ENCODE measurements at regions not wholly inside any gene's neighbourhood (a gene's known extent, or its start where the extent isn't known, plus 50 kb on each side); places are given as distances from the start of the nearest gene placed in this dataset.

- ChIA-PET CTCF (interaction anchor here (1.1 kb wide), 1 partner anchor 8 kb away, joined by 3 read pairs; no protein-coding TSS in a partner anchor), POLR2A (no interaction called here)
- no peaks in the 10 kb centered on the region for H3K36me3 ChIP-seq (ENCODE audit: control insufficient read depth, insufficient read depth, low read length)
- no peaks in the 10 kb centered on the region for H3K27me3 ChIP-seq (ENCODE audit: control insufficient read depth, insufficient read depth, low read length)
- H3K4me3 ChIP-seq (ENCODE audit: low read depth, low read length): no peak overlapping the region
- no peak for TF ChIP-seq CTCF (IDR thresholded peaks at IDR 0.05; ENCODE audit: insufficient read depth, low read depth, low read length)
- no peak for DNase-seq (ENCODE audit: low read depth)
These were observed 76.6 kb downstream of the MCFD2 start for GRCh38 chr2:46839045-46839444.

DNA sequence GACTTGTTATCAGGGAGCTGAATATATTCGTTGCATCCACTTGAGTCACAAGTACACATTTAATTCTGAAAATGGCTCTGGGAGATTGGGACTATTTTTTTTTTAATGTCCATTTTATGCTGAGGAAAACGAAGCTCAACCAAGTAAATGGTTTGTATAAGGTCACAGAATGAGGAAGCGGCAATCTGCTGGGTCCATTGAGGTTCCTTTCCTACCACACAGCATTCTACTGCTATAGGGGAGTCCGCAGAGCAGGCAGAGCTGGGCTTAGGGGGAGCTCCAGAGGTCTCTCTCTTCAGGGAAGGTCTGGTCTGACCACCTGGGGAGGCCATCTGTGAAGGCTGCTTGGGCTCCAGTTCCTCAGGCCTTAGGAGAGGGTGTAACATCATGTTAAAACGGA lies 77.9 kb downstream of the MCFD2 start:
- Histone ChIP-seq H3K4me3 (ENCODE audit: low read depth, low read length) (no peak overlapping the region), H3K27me3 (ENCODE audit: control insufficient read depth, insufficient read depth, low read length) (no peaks in the 10 kb centered on the region), H3K36me3 (ENCODE audit: control insufficient read depth, insufficient read depth, low read length) (no peaks in the 10 kb centered on the region)
- TF ChIP-seq CTCF (IDR thresholded peaks at IDR 0.05; ENCODE audit: insufficient read depth, low read depth, low read length): no peak
- CTCF ChIA-PET: interaction anchor here (0.8 kb wide), 1 partner anchor 51 kb away, joined by 3 read pairs; no protein-coding TSS in a partner anchor
- DNase-seq (ENCODE audit: low read depth): no peak
- POLR2A ChIA-PET: no interaction called here

DNA sequence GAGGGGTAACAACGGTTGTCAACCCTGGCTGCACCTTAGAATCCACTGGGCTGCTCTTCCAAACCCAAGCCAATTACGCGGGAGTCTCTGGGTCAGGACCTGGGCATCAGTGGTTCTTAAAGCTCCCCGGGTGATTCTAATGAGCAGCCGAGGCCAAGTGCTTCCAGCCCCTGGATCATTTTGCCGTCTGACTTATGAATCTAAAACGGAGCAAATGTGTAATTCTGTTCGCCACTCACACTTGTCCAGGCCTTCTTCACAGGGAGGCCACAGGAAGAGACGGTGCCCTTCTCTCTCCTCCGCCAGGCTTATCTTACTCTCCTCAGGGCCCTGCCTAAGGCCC lies 78.5 kb downstream of the MCFD2 start:
- ChIA-PET POLR2A (no interaction called here), CTCF (interaction anchor here (0.7 kb wide), 1 partner anchor 13 kb away, joined by 3 read pairs; no protein-coding TSS in a partner anchor)
- TF ChIP-seq CTCF (IDR thresholded peaks at IDR 0.05; ENCODE audit: insufficient read depth, low read depth, low read length): no peak
- Histone ChIP-seq H3K36me3 (ENCODE audit: control insufficient read depth, insufficient read depth, low read length) (no peaks in the 10 kb centered on the region), H3K4me3 (ENCODE audit: low read depth, low read length) (no peak overlapping the region), H3K27me3 (ENCODE audit: control insufficient read depth, insufficient read depth, low read length) (no peaks in the 10 kb centered on the region)
- DNase-seq (ENCODE audit: low read depth): no peak

DNA sequence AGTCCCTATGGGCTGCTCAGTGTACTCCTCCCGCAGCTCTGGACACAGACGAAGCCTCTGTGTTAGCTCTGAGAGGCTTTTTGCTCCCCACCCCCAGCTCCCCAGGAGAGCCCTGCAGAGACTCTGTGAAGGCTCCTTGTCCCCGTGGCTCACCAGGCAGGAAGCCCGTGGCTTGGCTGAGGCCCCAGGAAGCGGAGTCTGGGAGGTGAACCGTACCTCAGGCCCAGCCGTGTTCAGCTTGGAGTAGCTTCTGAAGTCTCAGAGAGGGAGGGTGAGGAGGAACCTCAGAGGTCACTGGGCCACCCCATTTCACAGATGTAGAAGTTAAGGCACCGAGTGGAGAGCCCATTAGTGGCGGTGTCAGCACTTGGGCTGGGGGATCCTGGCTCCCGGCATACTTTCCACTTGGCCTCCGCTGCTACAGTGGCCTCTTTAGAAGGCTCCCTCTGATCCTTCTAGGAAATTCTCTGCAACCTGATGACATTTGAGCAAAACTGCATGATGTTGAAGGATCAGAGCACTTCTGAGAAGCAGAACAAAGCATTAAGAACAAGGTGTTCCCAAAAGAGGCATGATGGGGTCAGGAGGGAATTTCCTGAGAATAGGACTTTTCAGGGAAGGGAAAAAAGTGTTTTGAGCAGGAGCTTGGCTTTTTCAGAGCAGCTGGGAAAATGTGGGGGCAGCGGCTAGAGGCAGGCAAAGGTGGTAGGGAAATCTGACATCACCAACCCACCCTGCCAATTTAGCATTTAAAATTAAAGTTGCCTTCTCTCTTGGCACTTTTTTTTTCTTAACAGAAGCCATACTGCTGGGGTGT lies 79.1 kb downstream of the MCFD2 start:
- CTCF ChIA-PET: interaction anchor here (0.7 to 1.2 kb wide), 2 partner anchors 14 to 17 kb away, joined by 3 to 4 read pairs; no protein-coding TSS in a partner anchor
- H3K4me3 ChIP-seq (ENCODE audit: low read depth, low read length): no peak overlapping the region
- DNase-seq (ENCODE audit: low read depth): no peak
- H3K27me3 ChIP-seq (ENCODE audit: control insufficient read depth, insufficient read depth, low read length): no peaks in the 10 kb centered on the region
- H3K36me3 ChIP-seq (ENCODE audit: control insufficient read depth, insufficient read depth, low read length): no peaks in the 10 kb centered on the region
- no peak for TF ChIP-seq CTCF (IDR thresholded peaks at IDR 0.05; ENCODE audit: insufficient read depth, low read depth, low read length)
- POLR2A ChIA-PET: interaction anchor here (0.8 kb wide), 1 partner anchor 9 kb away, joined by 4 read pairs; no protein-coding TSS in a partner anchor

DNA sequence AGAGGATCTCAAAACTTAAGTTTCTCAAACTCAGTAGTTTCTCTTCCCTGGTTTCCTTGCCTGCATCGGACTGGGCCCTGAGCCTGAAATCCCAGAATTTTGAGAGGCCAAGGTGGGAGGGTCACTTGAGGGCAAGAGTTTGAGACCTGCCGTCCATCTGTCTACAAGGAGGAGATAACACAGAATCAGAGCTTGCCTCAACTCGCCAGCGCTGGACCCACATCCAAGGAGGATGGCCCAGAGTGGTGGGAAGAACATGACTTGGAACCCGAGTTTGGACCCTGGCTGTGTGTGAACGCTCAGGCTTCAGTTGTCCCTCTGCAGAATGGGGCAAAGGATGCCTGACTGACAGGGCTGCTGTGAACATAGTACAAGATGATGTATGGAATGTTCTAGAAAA lies 80.1 kb downstream of the MCFD2 start:
- TF ChIP-seq CTCF (IDR thresholded peaks at IDR 0.05; ENCODE audit: insufficient read depth, low read depth, low read length): no peak
- Histone ChIP-seq H3K36me3 (ENCODE audit: control insufficient read depth, insufficient read depth, low read length) (no peaks in the 10 kb centered on the region), H3K27me3 (ENCODE audit: control insufficient read depth, insufficient read depth, low read length) (no peaks in the 10 kb centered on the region), H3K4me3 (ENCODE audit: low read depth, low read length) (no peak overlapping the region)
- POLR2A ChIA-PET: no interaction called here
- CTCF ChIA-PET: interaction anchor here (0.8 to 1.2 kb wide), 2 partner anchors 16 to 194 kb away, joined by 3 to 4 read pairs; no protein-coding TSS in a partner anchor
- no peak for DNase-seq (ENCODE audit: low read depth)
